ENCODE measurements at regions not wholly inside any gene's neighbourhood (a gene's known extent, or its start where the extent isn't known, plus 50 kb on each side); places are given as distances from the start of the nearest gene placed in this dataset.
"Not testable (repeated sequence)": the region's sequence is repeated elsewhere in the genome, so short reads cannot be mapped to it uniquely, and the experiment has no call there.

GRCh38 chr4:173753408-173753807 lies 223.4 kb upstream of the HAND2 start:
- no peak for DNase-seq

GRCh38 chr4:173752610-173753230 lies 222.7 kb upstream of the HAND2 start:
- DNase-seq: no peak

- no peak for DNase-seq
Observed at GRCh38 chr4:173748353-173748752, 218.3 kb upstream of the HAND2 start.

GRCh38 chr4:173747537-173748257 lies 217.7 kb upstream of the HAND2 start:
- DNase-seq: no peak

- no peak for DNase-seq
Observed at GRCh38 chr4:173746424-173746823, 216.4 kb upstream of the HAND2 start.

- no peak for DNase-seq
Observed at GRCh38 chr4:173745765-173746164, 215.7 kb upstream of the HAND2 start.

- DNase-seq: no peak
Observed at GRCh38 chr4:173736840-173737239, 206.8 kb upstream of the HAND2 start.

GRCh38 chr4:173735585-173735984 lies 205.6 kb upstream of the HAND2 start:
- DNase-seq: no peak

- DNase-seq: peak; percentile 10
Observed at GRCh38 chr4:173735049-173735448, 205.0 kb upstream of the HAND2 start.

GRCh38 chr4:173731257-173731656 lies 201.2 kb upstream of the HAND2 start:
- no peak for DNase-seq

GRCh38 chr4:173722075-173722474 lies 192.0 kb upstream of the HAND2 start:
- DNase-seq: no peak

- not testable (repeated sequence) for DNase-seq
Observed at GRCh38 chr4:173718504-173718903, 188.5 kb upstream of the HAND2 start.

GRCh38 chr4:173717581-173717980 lies 187.6 kb upstream of the HAND2 start:
- DNase-seq: no peak

GRCh38 chr4:173714456-173714855 lies 184.4 kb upstream of the HAND2 start:
- DNase-seq: no peak

GRCh38 chr4:173713026-173713425 lies 183.0 kb upstream of the HAND2 start:
- no peak for DNase-seq

- DNase-seq: no peak
Observed at GRCh38 chr4:173707658-173708419, 177.8 kb upstream of the HAND2 start.

- DNase-seq: no peak
Observed at GRCh38 chr4:173704201-173704600, 174.2 kb upstream of the HAND2 start.

- no peak for DNase-seq
Observed at GRCh38 chr4:173703021-173703420, 173.0 kb upstream of the HAND2 start.

GRCh38 chr4:173700650-173701049 lies 170.6 kb upstream of the HAND2 start:
- DNase-seq: no peak

GRCh38 chr4:173699841-173700475 lies 169.9 kb upstream of the HAND2 start:
- no peak for DNase-seq

GRCh38 chr4:173698557-173699262 lies 168.7 kb upstream of the HAND2 start:
- no peak for DNase-seq

GRCh38 chr4:173697840-173698239 lies 167.8 kb upstream of the HAND2 start:
- DNase-seq: no peak

GRCh38 chr4:173696551-173696950 lies 166.5 kb upstream of the HAND2 start:
- no peak for DNase-seq

All from T1000 (cell line).